NCI-H2029 (cell line): ENCODE measurements at regions not wholly inside any gene's neighbourhood (a gene's known extent, or its start where the extent isn't known, plus 50 kb on each side); places are given as distances from the start of the nearest gene placed in this dataset.

Experiments used
- DNase-seq: peaks from one replicate; lab custom pipeline; 2025; lab: John Stamatoyannopoulos, UW

DNA sequence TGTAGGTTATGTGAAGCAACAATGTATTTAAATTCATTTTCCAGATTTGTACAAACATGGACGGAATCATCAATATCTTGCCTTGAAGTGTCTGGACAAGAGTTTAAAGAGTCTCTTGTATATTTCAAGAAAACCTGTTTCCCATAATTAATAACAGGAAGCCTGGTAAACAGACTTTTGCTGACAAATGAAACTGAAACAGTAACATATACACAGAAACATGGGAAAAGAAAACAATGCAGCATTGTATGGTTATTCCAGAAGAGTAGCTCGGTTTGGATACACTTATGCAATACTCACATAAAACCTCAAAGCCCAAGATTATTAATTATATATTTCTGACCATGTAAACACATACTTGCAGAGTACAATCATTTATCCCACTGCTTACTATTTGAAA lies 265.5 kb downstream of the PTPRC start:
- DNase-seq, result no peak

DNA sequence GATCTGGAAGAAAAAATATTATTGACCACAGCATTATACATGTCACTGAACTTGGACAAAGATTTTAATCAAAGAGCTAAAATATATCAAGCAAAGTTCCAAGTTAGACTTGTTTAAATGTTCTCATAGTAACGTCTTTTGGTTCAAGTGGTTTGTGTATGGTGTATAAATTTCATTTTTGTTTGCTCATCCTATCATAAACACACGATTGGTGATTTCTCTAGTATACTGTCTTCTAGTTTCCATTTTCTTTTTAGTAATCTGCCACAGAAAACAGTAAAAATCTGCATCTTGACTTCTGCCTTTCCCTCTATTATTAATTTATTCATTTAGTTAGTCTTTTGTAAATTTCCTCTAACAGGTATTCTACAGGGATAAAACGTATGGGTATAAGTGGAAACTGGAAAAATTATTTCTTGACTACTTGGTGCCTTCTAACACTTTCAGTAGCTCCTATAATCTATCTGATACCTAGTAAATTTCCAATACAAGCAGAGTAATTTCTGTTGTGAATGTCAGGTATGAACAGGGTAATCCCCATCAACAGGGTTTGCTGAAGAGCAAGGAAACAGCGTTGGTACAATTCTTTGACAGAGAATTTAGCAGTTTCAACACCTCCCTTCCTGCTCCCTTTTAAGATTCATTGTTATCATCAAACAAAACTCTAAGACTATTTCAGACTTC lies 268.0 kb downstream of the PTPRC start:
- no peak for DNase-seq

DNA sequence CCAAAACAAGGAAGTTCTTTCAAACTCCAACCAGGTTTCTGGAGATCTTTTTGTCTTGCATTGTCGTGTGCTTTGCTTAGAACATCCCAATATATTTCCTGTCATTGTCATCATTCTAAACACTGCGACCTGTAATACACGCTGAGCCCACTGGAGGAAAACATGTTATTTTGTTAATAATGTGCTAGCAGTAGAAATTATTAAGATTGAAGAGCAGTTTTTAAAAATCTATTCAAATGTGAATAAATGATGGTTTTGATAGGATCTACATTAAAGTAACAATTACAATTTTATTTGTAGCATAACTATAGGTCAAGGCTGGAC lies 268.5 kb downstream of the PTPRC start:
- no peak for DNase-seq

DNA sequence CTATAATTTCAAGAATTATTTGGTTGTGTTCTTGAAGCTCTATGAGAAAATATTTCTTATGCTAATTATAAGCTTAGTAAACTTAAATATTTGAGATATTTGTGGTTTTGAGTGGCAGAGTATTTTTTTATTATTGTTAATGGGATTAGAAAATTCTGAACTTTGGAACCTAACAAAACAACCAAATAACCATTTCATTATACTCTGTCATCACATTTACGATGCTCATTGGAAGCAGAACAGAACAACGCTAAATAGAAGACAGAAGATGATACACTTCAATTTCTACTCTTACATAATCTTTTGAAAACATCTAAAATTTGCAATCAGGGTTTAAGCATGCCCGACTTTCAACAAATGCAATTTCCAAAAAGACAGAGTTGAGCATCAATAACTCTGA lies 270.2 kb downstream of the PTPRC start:
- no peak for DNase-seq

DNA sequence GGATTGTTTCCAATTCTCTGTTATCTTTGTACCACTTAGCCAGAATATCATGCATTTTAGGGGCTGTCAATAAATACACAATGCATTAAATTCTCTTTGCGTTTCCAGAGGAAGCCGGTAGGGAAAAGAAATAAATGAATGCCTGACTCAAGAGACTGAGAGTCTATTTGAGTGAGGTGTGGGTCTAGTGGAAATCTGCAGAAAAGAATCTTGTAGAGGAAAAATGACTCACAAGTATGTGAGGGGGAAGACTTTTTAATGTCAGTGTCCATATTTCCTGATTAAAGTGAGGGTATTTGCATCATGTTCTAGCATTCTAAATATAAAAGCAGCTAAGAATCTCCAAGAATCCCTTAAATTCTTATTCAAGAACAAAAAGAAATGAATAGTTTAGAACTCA lies 271.1 kb downstream of the PTPRC start:
- DNase-seq, result no peak

- no peak for DNase-seq
Measured at GRCh38 chr1:198910816-198911215, 272.0 kb downstream of the PTPRC start.

DNA sequence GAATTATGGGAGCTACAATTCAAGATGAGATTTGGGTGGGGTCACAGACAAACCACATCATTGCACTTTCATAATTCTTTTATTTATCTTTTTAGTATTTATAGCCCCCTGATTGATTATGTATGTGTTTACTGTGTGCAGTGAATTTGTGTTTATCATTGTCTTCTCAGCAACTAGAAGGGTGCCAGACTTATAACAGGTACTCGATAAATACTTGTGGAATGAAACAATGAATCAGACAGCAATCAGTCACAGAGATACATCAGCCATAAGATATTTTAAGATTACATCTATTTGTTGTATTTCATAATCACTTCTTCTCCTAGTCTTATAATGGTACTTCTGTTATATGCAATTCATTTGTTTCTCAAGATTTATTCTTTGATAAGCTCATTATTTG lies 273.2 kb downstream of the PTPRC start:
- DNase-seq, result no peak

DNA sequence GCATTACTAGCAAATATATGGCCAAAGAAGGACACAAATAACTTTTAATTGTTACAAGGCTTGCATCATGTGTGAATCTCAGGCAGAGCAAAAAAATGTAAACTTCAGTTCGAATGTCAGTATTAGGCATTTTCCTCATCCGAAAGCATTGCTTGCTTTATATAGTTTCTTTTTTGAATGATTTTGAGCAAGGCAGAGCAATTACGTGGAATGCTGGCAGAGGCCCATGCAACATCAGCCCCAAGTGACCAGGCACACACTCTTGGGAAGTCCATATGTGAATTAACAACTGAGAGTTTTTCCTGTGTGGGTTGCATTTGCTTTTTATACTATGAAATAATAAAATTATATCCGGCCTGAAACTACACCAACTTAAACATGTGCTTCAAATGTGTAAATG lies 274.8 kb downstream of the PTPRC start:
- DNase-seq, result no peak

GRCh38 chr1:198915327-198916231 lies 276.7 kb downstream of the PTPRC start:
- no peak for DNase-seq

GRCh38 chr1:198917226-198917625 lies 278.4 kb downstream of the PTPRC start:
- DNase-seq, result no peak

DNA sequence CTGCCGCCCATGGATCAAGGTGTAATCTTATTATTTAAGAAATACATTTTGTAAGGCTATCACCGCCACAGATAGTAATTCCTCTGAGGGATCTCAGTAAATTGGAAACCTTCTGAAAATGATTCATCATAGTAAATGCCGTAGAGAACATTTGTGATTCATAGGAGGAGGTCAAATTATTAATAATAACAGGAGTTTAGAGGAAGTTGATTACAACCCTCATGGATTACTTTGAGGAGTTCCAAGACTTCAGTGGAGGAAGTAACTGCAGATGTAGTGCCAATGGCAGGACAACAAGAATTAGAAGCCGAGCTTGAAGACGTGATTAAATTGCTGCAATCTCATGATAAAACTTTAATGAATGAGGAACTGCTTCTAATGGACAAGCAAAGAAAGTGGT lies 280.1 kb downstream of the PTPRC start:
- no peak for DNase-seq

DNA sequence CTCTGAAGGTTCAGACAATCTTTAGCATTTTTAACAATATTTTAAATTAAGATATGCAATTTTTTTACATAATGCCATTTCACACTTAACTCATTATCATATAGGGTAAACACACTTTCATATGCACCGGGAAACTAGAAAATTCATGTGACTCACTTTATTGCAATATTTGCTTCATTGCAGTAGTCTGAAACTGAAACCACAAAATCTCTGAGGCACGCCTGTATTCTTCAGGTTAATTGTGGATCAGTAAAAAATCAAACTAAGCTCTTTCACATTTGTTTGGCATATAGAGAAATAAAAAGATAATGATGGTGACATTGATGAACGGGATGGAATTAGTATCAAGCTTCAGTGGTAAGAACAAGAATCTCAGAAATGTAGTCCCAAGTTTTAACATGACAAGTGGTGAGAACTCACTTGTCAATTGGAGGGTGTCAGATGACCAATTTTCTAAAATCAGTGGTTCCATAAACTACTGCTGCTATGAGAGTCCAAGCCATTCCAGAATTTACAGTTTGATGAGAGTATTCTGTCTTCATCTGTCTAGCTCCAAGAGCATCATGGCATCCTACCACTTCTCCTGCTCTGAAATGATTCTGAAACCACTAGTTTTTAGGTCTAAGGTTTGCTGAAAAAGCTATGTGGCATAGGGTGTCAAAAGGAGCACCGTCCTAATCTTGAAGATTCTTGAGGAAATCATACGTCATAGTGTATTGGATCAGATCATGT lies 281.0 kb downstream of the PTPRC start:
- no peak for DNase-seq

DNA sequence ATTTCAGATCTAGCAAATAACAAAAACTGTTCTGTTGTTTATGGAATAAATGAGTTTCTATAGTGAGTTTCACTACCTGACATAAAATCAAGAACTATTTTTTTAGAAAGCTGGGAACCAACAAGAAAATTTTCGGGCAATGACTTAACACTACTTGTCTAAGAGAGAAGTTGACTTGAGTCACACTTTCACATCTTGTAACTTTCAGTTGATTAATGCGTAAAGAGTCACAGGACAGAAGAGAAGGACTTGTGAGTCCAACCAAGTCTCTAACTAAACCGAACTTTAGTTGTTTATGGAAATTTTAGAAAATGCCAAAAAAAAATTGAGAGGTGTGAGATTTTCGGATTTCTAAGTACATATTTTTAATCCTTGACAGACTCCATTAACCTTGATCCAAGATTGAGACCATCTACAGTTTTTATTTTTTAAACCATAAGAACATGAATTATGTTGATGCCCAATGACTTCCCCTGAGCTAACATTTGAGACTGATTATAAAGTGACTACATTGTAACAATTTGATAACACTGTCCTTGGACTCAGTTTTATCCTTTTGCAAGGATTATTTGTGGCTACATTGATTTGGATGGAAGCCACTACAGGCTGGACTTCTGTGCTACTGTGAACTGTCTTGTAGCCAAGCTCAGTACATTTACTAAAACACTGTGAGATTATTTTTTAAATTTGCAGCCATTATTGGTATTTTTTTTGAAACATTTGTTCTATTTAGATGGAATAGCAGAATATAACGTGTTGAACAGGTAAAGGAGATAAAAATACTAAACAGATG lies 284.0 kb downstream of the PTPRC start:
- no peak for DNase-seq

DNA sequence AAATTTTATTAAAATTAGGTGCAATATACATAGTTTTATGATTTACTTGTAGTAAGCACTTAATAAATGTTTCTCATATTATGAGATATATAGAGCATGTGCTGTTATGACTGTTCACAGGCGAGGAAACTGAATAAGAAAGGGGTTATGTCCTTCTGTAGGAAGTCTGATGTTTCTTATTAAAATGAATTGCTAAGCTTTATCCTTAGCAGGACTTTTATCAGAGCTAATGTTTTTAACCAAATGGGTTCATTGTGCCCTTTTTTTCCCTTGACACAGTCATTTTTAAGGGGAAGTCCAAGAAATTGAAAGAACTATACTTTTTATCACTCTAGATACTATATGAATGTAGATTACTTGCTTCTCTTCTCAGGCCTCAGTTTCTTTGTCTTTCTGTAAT lies 285.2 kb downstream of the PTPRC start:
- no peak for DNase-seq

DNA sequence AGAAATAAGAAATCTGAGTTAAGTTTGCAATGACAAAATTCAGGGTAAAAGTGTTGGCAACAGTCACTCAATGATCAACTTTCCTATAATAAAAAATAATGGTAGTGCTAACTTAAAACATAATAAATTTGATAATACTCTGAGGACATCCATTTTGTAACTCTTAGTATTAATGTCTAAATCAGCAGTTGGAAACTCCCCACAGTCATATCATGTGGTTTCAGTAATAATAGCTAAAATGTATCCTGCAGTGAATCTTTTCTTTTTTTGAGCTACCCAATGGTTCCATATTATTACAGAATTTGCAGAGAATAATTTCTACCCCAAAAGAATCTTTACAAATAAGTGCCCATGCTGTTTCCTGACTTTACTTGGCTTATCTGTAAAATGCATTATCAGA lies 286.7 kb downstream of the PTPRC start:
- no peak for DNase-seq

GRCh38 chr1:198927129-198927528 lies 288.3 kb downstream of the PTPRC start:
- no peak for DNase-seq

- DNase-seq, result no peak
Measured at GRCh38 chr1:198929111-198929604, 290.3 kb downstream of the PTPRC start.

DNA sequence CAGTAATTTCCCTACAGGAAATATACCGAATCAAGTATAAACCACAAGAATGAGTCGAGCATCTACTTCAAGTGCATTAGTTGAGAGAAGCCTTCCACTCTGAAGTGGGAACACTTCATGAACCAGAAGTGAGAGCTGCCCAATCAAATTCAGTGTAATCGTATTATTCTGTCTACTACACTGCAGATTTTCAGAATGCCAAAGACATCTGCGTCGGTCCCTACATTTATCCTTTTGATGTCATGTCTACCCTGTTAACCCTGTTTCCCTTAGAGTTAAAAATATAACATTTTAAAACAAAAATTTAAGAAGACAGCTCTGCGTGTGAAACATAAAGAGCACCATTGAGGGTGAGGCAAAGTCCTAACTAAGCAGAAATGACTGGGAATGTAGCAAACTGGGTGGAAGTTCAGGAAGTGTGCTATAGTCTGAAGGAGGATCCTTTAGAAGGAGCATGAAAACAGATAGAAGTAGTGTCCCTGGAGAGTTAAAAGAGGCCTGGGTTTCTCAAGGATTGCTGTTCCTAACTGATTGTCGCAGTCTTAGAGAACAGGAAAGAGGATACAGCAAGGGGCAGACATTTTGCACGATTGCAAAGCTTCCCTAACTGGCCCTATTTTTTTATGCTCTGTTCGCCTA lies 291.2 kb downstream of the PTPRC start:
- DNase-seq, result no peak

- no peak for DNase-seq
Measured at GRCh38 chr1:198932351-198932991, 293.6 kb downstream of the PTPRC start.

DNA sequence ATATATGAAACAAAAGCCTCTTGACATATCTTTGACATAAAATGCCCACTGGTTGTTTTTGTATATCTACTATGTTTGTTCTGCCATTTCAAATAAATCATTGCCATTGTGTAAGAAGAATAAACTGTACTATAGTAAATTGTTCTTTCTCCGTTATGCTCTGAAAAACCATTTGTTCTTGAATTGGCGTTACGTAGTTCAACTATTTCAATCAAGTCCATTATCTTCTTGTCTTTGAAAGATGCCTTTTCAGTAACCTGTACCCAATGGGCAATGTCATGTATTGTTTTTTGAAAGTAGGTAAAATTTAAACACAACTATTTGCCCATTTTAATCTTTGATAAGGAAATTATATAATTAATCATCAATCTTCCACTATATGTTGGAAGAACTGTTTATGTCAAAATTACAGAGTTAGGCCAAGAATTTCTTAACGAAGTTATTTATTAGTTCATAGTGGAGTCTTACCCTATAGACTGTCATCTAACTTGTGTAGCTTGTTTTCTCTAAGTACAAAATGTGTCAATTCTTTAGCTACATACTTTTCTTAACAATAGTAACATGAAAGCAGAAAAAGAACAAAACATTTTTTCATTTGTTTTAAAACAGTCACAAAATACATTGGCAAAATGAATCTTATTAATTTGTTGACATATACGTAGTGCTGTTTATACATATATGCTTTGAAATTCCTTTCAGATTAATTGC lies 294.8 kb downstream of the PTPRC start:
- no peak for DNase-seq
